ENCODE measurements at regions not wholly inside any gene's neighbourhood (a gene's known extent, or its start where the extent isn't known, plus 50 kb on each side); places are given as distances from the start of the nearest gene placed in this dataset.

- CTCF ChIA-PET = interaction anchor here (0.8 to 1.3 kb wide), 2 partner anchors 13 to 141 kb away, joined by 3 read pairs; no protein-coding TSS in a partner anchor
- Histone ChIP-seq H3K27me3 (ENCODE audit: control insufficient read depth, insufficient read depth, low read length) (no peaks in the 10 kb centered on the region), H3K36me3 (ENCODE audit: control insufficient read depth, insufficient read depth, low read length) (no peaks in the 10 kb centered on the region), H3K4me3 (ENCODE audit: low read depth, low read length) (no peak overlapping the region)
- POLR2A ChIA-PET = no interaction called here
- no peak for DNase-seq (ENCODE audit: low read depth)
- TF ChIP-seq, protein P1, sequence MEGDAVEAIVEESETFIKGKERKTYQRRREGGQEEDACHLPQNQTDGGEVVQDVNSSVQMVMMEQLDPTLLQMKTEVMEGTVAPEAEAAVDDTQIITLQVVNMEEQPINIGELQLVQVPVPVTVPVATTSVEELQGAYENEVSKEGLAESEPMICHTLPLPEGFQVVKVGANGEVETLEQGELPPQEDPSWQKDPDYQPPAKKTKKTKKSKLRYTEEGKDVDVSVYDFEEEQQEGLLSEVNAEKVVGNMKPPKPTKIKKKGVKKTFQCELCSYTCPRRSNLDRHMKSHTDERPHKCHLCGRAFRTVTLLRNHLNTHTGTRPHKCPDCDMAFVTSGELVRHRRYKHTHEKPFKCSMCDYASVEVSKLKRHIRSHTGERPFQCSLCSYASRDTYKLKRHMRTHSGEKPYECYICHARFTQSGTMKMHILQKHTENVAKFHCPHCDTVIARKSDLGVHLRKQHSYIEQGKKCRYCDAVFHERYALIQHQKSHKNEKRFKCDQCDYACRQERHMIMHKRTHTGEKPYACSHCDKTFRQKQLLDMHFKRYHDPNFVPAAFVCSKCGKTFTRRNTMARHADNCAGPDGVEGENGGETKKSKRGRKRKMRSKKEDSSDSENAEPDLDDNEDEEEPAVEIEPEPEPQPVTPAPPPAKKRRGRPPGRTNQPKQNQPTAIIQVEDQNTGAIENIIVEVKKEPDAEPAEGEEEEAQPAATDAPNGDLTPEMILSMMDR (IDR thresholded peaks at IDR 0.05; ENCODE audit: insufficient read depth, low read depth, low read length) = no peak
Observed at GRCh38 chr11:131204282-131204681, 166.1 kb upstream of the NTM start.

DNA sequence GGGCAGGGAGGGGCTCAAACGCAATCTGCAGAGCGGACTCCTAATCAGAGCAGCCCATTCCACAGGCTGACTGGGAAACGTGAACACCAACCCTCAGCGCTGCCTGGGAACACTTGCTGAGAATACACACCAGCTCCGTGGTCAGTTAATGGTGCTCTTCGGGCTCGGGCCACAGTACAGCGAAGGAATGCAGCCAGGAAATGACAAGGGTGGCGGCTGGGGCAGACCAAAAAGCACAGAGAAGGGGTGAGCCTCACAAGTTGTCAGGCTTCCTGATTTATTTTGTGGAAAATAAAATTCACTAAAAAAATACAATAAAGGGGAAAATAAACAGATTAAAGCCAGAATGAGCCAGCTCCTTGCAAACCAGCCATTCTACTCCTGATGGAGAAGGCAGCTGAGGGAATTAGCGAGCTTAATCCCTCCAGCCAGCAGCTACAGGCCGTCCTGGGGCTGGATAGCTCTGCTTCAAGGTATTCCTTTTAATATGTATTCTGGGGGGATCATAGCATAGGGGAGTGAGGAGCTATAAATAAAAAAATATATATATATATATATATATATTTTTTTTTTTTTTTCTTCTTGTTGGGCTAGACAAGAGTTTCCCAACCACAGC lies 165.5 kb upstream of the NTM start:
- Histone ChIP-seq H3K27me3 (ENCODE audit: control insufficient read depth, insufficient read depth, low read length) (no peaks in the 10 kb centered on the region), H3K36me3 (ENCODE audit: control insufficient read depth, insufficient read depth, low read length) (no peaks in the 10 kb centered on the region), H3K4me3 (ENCODE audit: low read depth, low read length) (no peak overlapping the region)
- no peak for DNase-seq (ENCODE audit: low read depth)
- POLR2A ChIA-PET = no interaction called here
- CTCF ChIA-PET = interaction anchor here (0.8 to 1.3 kb wide), 3 partner anchors 12 to 142 kb away, joined by 3 read pairs; no protein-coding TSS in a partner anchor
- TF ChIP-seq, protein P1 (IDR thresholded peaks at IDR 0.05; ENCODE audit: insufficient read depth, low read depth, low read length) = no peak

DNA sequence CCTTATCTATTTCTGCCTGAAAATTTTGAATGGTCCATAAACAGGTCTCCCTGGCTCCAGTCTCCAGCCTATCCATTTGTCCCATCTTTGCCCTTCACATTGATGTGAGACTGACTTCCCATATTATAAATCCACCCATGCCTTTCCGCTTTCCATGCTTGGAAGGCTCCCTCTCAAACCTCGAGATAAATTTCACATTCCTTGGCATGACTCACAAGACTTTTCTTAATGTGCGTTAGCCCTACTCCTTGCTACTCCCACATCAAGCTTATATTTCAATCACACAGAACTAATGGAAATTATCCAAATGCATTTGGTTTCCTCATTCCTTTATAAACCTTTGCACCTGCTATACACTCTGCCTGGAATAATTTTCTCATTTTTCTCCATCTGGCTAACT lies 163.7 kb upstream of the NTM start:
- DNase-seq (ENCODE audit: low read depth) = no peak
- H3K27me3 ChIP-seq (ENCODE audit: control insufficient read depth, insufficient read depth, low read length) = no peaks in the 10 kb centered on the region

DNA sequence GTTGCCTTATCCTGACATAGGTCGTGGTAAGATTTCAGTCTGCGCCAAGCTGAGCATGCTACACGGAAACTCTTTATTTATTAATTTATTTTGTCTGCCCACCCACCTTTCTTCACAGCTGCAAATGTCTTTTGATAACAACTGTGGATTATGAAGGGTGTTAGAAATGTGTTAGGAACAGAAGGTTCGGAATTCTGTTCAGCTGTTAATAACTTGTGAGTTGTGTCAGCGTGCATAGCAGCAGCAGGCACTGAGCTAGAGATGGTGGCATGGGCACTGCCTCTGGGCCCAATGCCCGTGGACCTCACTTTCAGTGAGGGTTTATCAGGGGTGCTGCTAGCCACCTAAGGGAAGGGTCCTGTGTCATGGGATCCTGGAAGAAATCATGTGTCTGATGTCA lies 162.5 kb upstream of the NTM start:
- Histone ChIP-seq H3K4me3 (ENCODE audit: low read depth, low read length) (no peak overlapping the region), H3K36me3 (ENCODE audit: control insufficient read depth, insufficient read depth, low read length) (no peaks in the 10 kb centered on the region), H3K27me3 (ENCODE audit: control insufficient read depth, insufficient read depth, low read length) (no peaks in the 10 kb centered on the region)
- ChIA-PET CTCF (no interaction called here), POLR2A (no interaction called here)
- TF ChIP-seq, protein P1 (IDR thresholded peaks at IDR 0.05; ENCODE audit: insufficient read depth, low read depth, low read length) = no peak
- no peak for DNase-seq (ENCODE audit: low read depth)

More for the DNA sequence above, 163.7 kb upstream of the NTM start:
- H3K36me3 ChIP-seq (ENCODE audit: control insufficient read depth, insufficient read depth, low read length) = no peaks in the 10 kb centered on the region
- ChIA-PET POLR2A (no interaction called here), CTCF (no interaction called here)
- no peak overlapping the region for H3K4me3 ChIP-seq (ENCODE audit: low read depth, low read length)
- TF ChIP-seq, protein P1 (IDR thresholded peaks at IDR 0.05; ENCODE audit: insufficient read depth, low read depth, low read length) = no peak

GRCh38 chr11:131217313-131218310 lies 152.8 kb upstream of the NTM start:
- no peak for DNase-seq (ENCODE audit: low read depth)
- ChIA-PET CTCF (interaction anchor here (0.8 to 5.0 kb wide), 9 partner anchors 13 to 155 kb away, joined by 3 to 43 read pairs (median 4); no protein-coding TSS in a partner anchor), POLR2A (no interaction called here)
- Histone ChIP-seq H3K4me3 (ENCODE audit: low read depth, low read length) (no peak overlapping the region), H3K36me3 (ENCODE audit: control insufficient read depth, insufficient read depth, low read length) (no peaks in the 10 kb centered on the region), H3K27me3 (ENCODE audit: control insufficient read depth, insufficient read depth, low read length) (no peaks in the 10 kb centered on the region)
- TF ChIP-seq, protein P1 (IDR thresholded peaks at IDR 0.05; ENCODE audit: insufficient read depth, low read depth, low read length) = peak; percentile 34; the same call in 1 of the 2 replicates
